Ovary (tissue), 7 donors: ENCODE measurements at regions not wholly inside any gene's neighbourhood (a gene's known extent, or its start where the extent isn't known, plus 50 kb on each side); places are given as distances from the start of the nearest gene placed in this dataset.

Experiments used
- DNase-seq, 5 donors: peaks; one replicate each; pipeline ENCODE4 v3.0.0-alpha.2; 2019 to 2020
- H3K27ac ChIP-seq, 2 donors: fragments of 200-600 bp; one replicate each; pipeline versions ENCODE4 v1.5.1 to v1.8.0; 2019 to 2022
- H3K27me3 ChIP-seq: fragments of 200-600 bp; one replicate; pipeline ENCODE4 v1.8.0; 2022
- H3K36me3 ChIP-seq: fragments of 200-600 bp; sonication (generic); one replicate; pipeline ENCODE4 v1.5.1; 2019
- H3K4me1 ChIP-seq: one replicate; pipeline ENCODE4 v1.8.1; 2013; ENCODE audit warnings: mild to moderate bottlenecking, moderate library complexity; ENCODE audit not compliant: insufficient read depth
- H3K4me3 ChIP-seq: fragments of 200-600 bp; sonication (generic); one replicate; pipeline ENCODE4 v1.5.1; 2017
- H3K9me3 ChIP-seq, 2 donors: fragments of 200-600 bp in 1 of 2; sonication (generic) in 1 of 2; one replicate each; pipeline versions ENCODE4 v1.5.1 to v1.8.1; 2013 to 2019; ENCODE audit warnings: mild to moderate bottlenecking in 1 of 2, moderate library complexity in 1 of 2
- EP300 ChIP-seq: sonication (generic); formaldehyde crosslinking; IDR thresholded peaks from one replicate; pipeline ENCODE4 v1.6.1; 2017; ENCODE audit warnings: antibody characterized with exemption
- POLR2A ChIP-seq: fragments of 450-650 bp; IDR thresholded peaks from one replicate; pipeline ENCODE4 v1.6.1; 2017; ENCODE audit warnings: antibody characterized with exemption, mild to moderate bottlenecking, moderate library complexity
- WGBS, 3 donors: extraction: QIAGEN DNeasy Blood & Tissue Kit in 1 of 3; methylation state at CpG; one replicate each; pipeline versions ENCODE4 v1.1.5 to v1.1.7; 2013 to 2017; 5-methylcytosine and 5-hydroxymethylcytosine counted together
- intact Hi-C, 4 donors: fragments of 100-400 bp; cut with DNase I; formaldehyde crosslinking; loops; one replicate each; pipeline versions ENCODE4 v1.11.0 to v1.15.1; 2022 to 2023
- TF ChIP-seq, protein P1 (sequence below), 3 donors: fragments of 450-650 bp in 2 of 3; fragments of 200-600 bp in 1 of 3; IDR thresholded peaks; one replicate each; pipeline versions ENCODE4 v1.5.1 to v1.8.0; 2016 to 2022; ENCODE audit warnings: antibody characterized with exemption in 3 of 3, mild to moderate bottlenecking in 1 of 3
- donor health status: DM: no; HTN: no; CAD: no; lungs with moderate emphysema.
- donor health status: DM: no; HTN: no; CAD: no.
- donor health status: Bipolar disorder and iron deficiency.
- donor health status: DM: no; HTN: no; CAD: no.
- donor health status: DM: yes; HTN: yes; CAD: no.

DNA sequence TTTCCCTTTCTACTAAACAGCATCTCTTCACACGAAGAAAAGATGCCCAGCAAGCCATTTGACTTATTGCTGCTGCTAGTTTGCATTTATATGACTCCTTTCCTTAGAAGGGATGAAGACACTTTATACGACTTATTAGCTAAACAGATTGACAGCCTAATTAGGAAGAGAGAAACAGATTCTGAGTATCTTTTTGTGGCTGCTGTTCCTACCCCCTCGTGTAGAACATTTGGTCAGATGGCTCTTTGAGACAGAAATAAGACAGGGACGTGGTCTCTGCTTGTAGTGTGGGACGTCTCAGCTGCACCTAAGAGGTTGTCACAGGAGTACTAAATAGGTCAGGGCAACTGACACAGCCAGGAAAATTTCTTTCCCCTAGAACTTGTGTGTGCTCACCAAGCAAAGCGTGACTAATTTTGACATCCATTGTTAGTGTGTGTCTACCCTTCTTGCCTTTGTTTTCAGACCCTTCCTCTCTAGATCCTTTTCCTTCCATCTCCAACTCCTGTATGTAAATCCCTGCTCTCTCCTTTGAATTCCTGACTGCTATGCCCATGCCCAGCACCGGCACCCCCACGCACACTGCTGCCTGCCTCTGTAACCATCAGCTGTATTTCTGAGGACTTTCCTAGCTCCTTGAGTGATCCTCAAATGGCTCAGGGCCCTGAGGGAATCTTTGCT is 83.2 kb downstream of the DAD1 start:
- no peak for DNase-seq
- H3K36me3 ChIP-seq: no peaks in the 10 kb centered on the region
- H3K9me3 ChIP-seq: no peaks in the 10 kb centered on the region
- no peak overlapping the region for H3K4me3 ChIP-seq
- TF ChIP-seq EP300 (no peak), POLR2A (no peak)
- TF ChIP-seq, protein P1, sequence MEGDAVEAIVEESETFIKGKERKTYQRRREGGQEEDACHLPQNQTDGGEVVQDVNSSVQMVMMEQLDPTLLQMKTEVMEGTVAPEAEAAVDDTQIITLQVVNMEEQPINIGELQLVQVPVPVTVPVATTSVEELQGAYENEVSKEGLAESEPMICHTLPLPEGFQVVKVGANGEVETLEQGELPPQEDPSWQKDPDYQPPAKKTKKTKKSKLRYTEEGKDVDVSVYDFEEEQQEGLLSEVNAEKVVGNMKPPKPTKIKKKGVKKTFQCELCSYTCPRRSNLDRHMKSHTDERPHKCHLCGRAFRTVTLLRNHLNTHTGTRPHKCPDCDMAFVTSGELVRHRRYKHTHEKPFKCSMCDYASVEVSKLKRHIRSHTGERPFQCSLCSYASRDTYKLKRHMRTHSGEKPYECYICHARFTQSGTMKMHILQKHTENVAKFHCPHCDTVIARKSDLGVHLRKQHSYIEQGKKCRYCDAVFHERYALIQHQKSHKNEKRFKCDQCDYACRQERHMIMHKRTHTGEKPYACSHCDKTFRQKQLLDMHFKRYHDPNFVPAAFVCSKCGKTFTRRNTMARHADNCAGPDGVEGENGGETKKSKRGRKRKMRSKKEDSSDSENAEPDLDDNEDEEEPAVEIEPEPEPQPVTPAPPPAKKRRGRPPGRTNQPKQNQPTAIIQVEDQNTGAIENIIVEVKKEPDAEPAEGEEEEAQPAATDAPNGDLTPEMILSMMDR (IDR thresholded peaks at IDR 0.05): no peak
- H3K4me1 ChIP-seq: peaks cover 3% of the 10 kb centered on the region
- H3K27ac ChIP-seq: no peak overlapping the region
- WGBS, 3 donors: 76 to 83% (median 81%) methylated on average over 8 of the region's 8 CpGs
- H3K27me3 ChIP-seq: no peaks in the 10 kb centered on the region
- intact Hi-C loops: no loop called here

GRCh38 chr14:22505309-22505696 is 83.7 kb downstream of the DAD1 start:
- H3K4me3 ChIP-seq: no peak overlapping the region
- no peak overlapping the region for H3K27ac ChIP-seq
- H3K4me1 ChIP-seq: no peaks in the 10 kb centered on the region
- H3K27me3 ChIP-seq: no peaks in the 10 kb centered on the region
- 95% methylated on average over 1 of the region's 1 CpG for WGBS, 3 donors
- no peak for DNase-seq
- no peaks in the 10 kb centered on the region for H3K9me3 ChIP-seq
- no peaks in the 10 kb centered on the region for H3K36me3 ChIP-seq
- intact Hi-C loops: no loop called here
- TF ChIP-seq EP300: no peak
- no peak for TF ChIP-seq POLR2A
- TF ChIP-seq, protein P1 (IDR thresholded peaks at IDR 0.05): no peak

DNA sequence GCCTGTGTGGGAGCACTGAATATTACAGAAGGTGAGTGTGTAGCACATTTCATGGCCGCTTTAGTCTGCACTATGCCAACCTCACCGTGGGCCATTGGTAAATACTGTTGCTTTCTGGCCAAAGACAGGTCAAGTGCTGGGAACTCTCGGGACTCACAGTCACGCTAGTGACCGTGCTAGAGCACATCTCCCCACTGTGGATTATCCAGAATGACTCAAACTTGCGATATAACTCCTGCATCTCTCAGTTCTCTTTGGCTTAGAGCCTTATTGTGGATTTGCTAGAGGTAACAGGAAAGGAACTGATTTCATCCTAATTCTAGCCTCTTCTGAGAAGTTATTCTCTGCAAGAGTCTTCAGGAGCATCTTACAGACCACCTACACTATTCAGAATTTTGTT is 86.5 kb downstream of the DAD1 start:
- WGBS, 3 donors: 72 to 92% (median 88%) methylated on average over 6 of the region's 6 CpGs
- intact Hi-C loops: no loop called here

GRCh38 chr14:22502007-22502406 is 87.0 kb downstream of the DAD1 start:
- TF ChIP-seq EP300 (no peak), POLR2A (no peak)
- TF ChIP-seq, protein P1 (IDR thresholded peaks at IDR 0.05): no peak
- intact Hi-C loops: no loop called here
- no peak for DNase-seq
- 61 to 78% (median 75%) methylated on average over 10 of the region's 10 CpGs for WGBS, 3 donors
- no peak overlapping the region for H3K4me3 ChIP-seq
- H3K36me3 ChIP-seq: no peaks in the 10 kb centered on the region
- H3K9me3 ChIP-seq: no peaks in the 10 kb centered on the region
- no peaks in the 10 kb centered on the region for H3K4me1 ChIP-seq
- H3K27me3 ChIP-seq: no peaks in the 10 kb centered on the region
- H3K27ac ChIP-seq: no peak overlapping the region

More for the DNA sequence above, 86.5 kb downstream of the DAD1 start:
- H3K27ac ChIP-seq: no peak overlapping the region
- H3K36me3 ChIP-seq: no peaks in the 10 kb centered on the region
- H3K27me3 ChIP-seq: no peaks in the 10 kb centered on the region
- no peaks in the 10 kb centered on the region for H3K4me1 ChIP-seq
- no peak for TF ChIP-seq EP300
- TF ChIP-seq, protein P1 (IDR thresholded peaks at IDR 0.05): no peak
- no peak for TF ChIP-seq POLR2A
- no peaks in the 10 kb centered on the region for H3K9me3 ChIP-seq
- no peak for DNase-seq
- H3K4me3 ChIP-seq: no peak overlapping the region
